ENCODE measurements at regions not wholly inside any gene's neighbourhood (a gene's known extent, or its start where the extent isn't known, plus 50 kb on each side); places are given as distances from the start of the nearest gene placed in this dataset.

DNA sequence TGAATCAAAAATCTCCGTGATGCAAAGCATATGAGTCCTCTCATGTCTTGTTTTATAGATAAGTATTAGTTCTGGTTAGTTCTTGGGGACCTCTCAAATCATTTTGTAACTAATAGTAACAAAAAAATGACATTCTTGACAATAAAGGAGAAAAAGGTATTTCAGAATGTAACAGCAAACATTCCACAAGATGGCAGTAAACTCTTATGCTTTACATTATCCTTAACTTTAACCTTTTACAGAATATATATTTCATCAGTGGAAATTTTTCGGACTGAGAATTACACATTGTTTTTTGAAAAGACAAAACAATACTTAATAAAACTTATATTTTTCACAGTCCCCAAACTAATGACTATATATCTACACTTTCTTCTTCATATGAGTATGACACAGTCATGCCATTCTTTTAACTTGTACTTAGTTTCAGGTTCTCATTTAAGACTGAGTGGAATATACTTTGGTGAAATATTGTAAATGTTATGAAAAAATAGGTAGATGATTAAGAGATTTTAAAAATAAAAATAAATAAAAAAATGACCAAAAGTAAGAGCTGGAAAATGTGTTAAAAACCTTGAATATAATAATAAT, 142.9 kb upstream of the NXPH2 start:
- TF ChIP-seq POLR2AphosphoS5 (IDR thresholded peaks at IDR 0.05; ENCODE audit: borderline replicate concordance, low read depth, low read length) (no peak), EZH2 (IDR thresholded peaks at IDR 0.05) (no peak), FOXP2 (optimal IDR thresholded peaks at IDR 0.05; ENCODE audit: control extremely low read depth, extremely low read length, insufficient read depth) (no peak)
